AML-193 (cell line): ENCODE measurements at regions not wholly inside any gene's neighbourhood (a gene's known extent, or its start where the extent isn't known, plus 50 kb on each side); places are given as distances from the start of the nearest gene placed in this dataset.

Experiments used
- DNase-seq, 2 experiments: peaks; one replicate each; lab custom pipeline; 2025; lab: John Stamatoyannopoulos, UW

DNA sequence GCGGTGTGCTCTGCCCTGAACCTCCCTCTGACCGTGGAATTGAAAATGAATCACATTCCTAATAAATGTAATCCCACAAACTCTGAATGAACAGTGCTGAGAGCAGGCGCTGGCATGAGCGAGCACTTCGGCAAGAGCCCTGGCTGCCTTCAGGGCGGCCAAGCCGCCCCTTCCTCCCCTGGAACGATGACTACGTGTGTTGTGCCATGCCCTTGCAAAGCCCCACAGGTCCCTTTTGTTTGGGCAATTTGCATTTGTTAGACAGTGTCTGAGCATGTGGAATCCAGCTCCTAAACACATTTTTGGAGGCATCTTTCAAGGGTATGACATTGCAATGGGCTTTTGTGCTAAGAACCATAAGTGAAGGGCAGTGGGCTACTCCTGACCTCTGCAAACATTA, 95.6 kb upstream of the MKI67 start:
- no peak for DNase-seq

DNA sequence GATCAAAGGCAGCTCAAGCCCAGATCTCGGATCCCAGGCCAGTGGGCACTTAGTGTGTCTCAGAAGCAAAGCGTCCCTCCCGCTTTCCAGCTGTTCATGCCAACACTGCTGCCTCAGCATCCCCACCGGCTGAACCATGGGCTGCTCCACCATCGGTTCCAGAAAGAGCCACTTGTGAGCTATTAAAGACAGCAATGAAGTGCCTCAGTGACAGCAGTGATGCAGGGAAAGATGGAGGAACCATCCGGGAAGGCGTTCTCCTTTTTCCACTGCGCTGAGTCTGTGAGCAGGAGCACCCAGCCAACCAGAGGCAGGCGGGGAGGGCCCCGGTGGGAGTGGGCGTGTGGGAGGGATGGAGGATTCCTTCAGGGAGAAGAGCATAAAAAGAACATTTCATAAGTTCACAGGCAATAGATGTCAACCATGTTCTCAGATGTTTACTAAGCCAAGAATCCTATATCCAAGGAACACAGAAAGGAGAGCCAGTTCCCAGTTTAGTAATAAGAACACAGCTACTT, 96.2 kb upstream of the MKI67 start:
- DNase-seq: no peak

DNA sequence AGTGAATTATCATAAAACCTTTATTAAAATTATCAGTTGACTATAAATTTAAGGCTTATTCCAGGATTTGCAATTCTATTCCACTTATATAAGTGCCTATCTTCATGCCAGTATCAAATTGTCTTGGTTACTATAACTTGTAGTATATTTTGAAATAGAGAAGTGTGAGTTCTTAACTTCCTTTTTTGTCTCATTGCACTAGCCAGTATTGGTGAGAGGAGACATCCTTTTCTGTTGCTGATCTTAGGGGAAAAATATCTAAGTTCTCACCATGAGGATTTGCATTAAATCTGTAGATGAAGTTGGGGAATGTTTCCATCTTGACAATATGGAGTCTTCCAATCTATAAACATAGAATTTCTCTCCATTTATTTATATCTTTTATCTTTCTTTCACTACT, 104.2 kb upstream of the MKI67 start:
- peak; percentile 63 to 70 for DNase-seq

DNA sequence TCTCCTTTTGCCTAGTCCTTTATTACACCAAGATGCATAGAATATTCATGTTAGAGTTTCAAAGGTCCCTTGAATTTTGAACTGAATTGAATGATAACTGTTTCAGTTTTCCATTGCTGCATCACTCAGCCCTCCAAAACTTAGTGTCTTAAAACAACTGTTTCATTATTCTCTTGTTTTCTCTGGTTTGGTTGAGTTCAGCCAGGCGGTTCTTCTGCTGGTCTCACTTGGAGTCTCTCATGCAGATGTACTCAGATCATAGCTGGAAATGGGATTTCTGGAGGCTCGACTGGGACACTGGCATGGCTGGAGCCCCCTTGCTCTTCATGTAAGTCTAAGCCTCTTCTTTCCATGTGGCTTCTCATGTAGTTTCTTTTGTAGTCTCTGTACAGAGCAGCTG, 107.2 kb upstream of the MKI67 start:
- DNase-seq: no peak

DNA sequence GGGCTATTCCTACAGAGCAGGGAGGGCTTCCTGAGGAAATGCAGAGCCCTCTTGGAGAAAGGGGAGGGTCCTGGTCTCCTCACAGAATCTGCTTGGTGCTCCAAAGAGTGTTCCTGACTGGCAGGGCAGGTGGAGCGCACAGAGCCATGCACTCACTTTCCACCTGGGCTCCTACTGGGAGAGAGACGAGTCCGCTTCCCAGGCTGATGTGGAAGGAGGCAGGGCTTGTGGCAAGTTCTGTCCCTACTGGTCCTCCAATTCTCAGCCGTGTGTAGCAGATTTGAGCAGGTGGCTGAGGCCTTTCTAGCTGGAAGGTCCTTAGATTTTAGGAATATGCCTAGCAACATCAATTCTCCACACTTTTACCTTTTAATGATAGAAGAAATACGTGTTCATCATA, 111.5 kb upstream of the MKI67 start:
- no peak for DNase-seq

DNA sequence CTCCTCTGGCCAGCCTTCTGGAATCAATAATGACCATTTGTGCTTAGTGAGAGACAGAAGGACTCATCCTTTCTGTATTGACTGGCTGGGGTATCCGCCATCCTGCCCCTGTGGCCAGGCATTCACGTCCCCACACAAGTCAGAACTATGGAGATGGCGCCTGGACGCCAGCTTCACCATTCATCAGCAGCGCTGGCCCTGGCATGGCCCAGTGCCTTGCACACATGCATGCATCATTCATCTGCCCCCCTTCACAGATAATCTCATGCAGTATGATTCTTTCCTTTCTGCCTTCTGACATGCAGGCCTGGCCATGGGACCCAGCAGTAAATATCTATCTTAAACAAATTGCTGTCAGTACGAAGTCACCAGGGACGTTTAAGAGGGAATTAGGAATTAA, 114.8 kb upstream of the MKI67 start:
- DNase-seq: no peak

DNA sequence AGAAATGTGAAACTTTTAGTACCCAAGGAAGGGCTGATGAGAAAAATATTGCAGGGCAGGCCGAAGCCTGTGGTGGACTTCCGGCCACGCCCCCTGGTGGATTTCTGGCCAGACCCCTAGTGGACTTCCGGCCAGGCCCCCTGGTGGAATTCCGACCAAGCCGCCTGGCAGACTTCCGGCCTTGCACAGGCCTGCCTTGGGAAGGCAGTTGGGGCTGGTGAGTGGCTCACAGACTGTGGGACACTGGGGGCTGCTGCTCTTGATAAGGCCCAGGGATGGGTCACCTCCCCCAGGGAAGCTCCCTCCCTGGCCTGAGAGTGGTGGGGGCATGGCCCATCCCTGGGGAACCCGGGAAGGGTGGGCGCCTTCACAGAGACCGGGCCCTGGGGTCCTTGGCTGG, 116.4 kb upstream of the MKI67 start:
- no peak for DNase-seq

DNA sequence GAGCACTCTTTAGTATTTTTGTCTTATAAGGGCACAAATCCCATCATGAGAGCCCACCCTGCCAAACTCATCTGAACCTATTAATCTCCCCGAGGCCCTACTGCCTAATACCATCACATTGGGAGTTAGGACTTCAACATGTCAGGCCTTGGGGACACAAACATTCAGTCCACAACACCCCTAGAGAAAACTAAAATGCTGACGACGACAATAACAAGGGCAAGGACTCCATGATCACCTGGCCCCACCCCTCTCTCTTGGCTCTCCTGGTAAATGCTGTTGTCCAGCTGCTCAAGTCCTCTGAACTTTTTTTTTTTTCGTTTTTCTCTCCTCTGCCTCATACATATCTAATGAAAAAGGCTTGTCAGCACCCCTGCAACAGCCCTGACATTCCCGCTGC, 118.8 kb upstream of the MKI67 start:
- DNase-seq: no peak

DNA sequence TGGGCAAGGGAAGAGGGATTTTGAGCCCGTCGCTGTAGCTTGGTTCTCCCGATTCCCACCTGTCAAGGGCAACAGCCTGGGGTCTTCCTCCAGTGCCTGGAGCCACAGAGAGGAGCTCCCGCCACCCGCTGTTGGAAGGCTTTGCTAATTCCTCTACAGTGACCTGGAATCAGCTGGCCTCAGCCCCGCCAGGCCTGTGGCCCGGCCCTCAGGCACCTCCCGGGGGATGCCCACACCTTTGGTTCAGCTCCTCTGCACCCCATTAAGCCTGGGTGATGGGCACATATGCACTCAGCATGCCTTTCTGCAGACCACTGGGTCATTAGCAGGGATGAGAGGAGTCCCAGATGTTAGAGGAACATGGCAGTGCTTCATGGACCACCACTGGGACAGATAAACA, 121.4 kb upstream of the MKI67 start:
- DNase-seq: no peak

DNA sequence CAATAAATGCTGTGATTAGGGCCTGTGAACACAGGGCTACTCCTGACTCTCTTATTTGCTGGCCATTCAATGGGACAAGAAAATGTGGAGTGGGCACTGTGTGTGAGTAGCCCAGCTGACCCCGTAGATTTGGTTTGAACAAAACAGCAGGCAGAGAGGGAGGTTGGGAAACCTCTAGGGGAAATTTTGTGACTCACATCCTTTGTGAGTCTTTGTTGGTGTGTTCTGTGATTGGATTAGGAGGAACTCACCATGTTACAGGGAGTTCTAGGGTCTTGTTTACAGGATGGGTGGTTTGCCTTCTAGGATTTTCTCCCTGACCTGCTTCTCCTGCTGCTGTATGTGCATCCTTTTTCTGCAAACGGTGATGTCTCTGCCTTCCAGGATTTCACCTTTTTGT, 128.3 kb upstream of the MKI67 start:
- no peak for DNase-seq

DNA sequence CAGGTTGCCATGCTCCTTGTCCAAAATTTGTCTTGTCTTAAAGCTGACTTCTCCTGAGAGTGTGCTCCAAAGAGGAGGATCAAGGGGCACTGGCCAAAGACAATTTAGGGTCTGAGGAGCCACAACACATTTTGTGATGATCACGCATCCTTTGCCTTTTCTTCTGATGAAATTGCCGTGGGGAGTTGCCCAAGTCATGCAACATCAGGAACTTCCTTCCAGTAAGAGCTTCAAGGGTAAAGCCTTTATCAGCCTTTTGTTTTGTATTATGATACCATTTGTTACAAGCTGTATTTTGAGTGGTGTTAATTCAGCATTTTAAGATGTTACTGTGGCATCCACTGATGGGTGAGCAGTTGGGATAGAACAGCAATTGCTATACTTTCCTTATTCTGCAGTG, 131.2 kb upstream of the MKI67 start:
- DNase-seq: peak; percentile 58 to 67

DNA sequence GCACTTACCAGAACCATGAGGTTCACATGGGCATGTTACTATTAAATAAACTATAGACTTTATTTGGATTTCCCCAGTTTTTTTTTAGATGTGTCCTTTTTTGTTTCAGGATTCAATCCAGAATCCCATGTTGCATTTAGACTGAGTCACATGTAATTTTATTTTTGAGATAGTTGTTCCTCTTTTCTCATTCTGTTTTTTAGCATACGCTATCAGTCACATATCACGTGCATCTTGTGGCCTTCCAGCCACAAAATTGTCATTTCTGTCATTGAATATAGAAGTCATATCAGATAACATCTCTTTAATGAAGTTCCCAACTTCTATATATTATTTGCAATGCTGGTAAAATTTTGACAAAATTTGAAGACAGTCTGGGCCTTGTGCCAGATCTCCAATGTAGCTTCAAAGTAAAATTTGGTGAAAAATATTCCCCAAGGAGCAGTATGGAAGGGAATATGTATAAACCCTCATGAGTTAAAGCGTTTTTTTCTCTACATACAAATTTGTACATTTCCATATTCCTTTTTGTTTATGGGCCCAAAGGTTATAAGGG, 132.3 kb upstream of the MKI67 start:
- peak; percentile 34 to 59 for DNase-seq

DNA sequence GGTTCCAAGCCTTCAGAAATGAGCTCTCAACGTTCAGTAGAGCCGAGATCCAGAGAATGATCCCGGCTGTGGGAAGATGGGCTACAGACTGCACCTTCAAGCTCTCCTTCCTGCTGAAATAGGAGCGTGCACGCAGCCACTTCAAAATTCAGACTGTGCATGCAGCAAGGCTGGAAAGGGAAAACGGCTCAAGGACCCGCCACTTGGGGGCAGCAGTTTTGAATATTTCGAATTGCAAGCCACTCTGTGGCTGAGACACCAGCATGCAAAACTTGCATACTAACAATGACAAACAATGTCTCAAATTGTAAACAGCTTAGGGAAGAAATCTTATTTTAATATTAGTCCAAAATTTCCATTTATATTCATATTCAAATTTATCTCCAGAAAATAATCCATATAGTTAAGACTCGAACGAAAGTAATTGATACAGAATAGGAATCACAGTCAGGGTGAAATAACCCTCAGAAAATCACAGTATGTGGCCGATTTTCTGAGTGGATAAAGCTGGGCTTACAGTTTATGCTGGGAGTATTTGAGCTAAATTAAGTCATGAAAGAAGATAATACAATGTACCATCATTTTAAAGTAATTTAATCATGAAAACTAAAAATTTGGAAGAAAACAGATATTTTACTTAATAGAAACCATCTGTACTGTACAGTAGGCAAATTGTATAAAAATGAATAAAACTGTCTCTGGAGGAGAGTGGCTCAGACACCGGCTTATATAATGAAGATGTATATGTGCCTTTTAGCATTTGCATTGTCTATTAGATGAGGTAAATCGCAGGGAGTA, 137.9 kb upstream of the MKI67 start:
- DNase-seq: peak; percentile 47 to 54

DNA sequence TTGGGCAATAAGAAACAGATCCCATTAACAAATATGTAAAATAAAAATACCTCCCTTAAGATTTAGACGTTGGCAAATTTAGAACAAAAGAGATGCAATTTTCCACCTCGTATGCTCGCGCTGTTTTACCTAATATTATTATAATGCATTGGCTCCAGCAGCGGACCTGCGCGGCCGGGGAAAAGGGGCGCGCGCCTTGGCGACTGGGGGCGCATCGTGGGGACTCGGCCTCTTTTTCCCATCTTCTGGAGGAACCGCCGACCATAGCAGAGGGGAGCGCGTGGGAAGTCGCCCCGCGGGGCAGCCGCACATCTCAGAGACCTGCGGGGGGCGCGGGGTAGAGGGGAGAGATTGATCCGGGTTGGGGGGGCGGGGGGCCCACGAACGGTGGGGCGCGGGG, 139.4 kb upstream of the MKI67 start:
- DNase-seq: no peak

DNA sequence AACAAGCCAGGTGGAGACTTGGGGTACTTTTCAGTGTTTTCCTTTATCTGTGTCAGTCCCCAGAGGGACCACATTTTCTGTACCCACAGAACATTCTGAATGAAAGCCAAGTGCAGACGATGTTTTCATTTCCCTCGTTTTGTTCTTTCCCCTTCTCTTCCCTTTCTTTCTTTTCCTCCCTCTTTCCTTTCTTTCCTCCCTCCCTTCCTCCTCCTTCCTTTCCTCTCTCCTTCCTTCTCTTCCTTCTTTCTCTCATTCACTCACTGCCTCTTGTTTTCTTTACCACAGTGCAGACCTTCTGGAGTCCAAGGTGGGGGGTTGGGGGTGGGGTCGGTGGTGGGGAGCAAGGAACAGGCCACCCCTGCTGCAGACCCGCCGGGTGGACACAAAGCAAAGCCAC, 141.4 kb upstream of the MKI67 start:
- no peak for DNase-seq

DNA sequence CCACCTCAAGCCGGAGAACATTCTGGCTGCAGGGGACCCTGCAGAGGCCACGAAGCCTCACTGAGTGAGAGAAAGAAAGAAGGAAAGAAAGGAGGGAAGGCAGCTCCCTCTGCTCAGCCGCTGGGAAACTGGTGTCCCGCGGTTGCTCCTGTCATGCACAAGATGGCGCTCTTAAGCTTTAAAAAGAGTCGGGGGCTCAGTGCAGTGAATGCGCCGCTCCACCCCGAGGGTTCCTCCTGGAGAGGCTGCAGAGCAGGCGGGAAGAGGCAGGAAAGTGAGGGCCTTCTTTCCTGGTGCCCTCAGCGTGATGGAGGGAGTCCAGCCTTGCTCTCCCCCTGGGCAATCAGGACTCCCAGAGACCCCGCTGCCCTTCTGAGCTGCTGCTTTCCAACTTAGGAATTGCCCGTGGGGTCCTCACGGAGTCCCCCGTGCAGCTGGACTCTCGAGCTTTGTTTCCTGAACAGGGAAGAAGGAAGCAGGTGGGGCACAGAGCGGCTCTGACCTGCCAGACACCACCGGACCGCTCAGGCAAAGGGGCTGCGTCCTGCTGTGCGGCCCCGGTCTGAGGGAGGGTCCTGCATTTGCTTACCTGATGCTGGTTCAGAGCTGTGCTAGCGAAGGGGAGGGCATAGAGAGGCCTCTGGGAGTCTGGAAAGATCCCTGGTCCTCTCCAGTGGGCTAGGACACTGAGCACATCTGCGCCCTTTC, 141.9 kb upstream of the MKI67 start:
- peak; percentile 31 to 35 for DNase-seq

DNA sequence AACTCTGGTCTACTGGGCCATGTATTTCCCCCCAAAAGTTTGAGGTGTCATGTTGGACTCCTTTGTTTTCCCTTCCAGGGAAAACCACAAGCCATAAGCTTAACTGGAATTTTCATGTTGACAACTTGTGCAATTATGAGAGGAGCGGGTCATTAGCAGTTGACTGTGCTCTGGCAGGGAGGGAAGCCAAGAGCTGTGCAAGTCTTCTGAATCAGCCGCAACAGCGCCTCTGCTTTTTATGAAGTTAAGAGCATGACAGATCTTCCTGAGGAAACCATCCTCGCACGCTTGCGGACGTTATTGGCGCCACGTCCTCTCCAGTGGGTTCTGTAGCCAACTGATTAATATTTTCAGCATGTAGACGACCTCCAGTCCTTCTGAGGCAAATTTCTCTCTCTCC, 148.7 kb upstream of the MKI67 start:
- DNase-seq: peak; percentile 29 to 40

DNA sequence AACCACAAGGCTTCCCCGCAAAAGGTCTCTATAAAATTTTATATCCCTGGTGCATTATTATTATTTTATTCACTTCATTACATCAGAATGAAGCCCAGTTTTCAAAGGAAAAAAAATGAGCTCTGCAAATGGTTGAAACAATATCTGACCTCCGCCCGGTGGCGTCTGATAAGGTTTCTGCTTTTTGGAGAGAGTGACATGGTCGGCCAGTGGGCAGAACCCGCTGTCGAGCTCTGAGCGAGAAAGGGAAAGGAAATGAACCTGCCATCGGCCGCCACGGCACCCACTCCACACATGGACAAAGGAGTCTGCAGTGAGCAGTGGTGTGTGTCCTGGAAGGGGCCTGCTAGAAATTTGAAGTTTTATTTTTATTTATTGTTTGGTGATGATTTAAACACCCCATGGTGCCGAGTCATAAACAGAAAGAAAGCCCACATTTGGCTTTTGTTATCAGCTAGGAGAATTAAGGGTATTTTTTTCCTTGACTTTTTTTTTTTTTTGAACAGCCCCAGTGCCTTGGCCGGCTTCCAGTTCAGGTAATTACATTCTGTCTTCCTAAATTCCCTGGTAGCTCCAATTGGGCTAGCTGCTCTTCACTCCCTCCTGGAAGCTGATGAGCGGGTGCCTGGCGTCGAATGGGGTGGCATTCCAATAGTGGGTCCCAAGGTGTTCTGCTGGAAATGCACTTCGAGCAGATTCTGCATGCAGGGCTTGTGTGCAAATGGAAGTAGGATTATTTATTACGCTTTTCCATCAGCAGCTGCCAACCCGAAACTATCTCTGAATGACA, 149.4 kb upstream of the MKI67 start:
- no peak for DNase-seq

DNA sequence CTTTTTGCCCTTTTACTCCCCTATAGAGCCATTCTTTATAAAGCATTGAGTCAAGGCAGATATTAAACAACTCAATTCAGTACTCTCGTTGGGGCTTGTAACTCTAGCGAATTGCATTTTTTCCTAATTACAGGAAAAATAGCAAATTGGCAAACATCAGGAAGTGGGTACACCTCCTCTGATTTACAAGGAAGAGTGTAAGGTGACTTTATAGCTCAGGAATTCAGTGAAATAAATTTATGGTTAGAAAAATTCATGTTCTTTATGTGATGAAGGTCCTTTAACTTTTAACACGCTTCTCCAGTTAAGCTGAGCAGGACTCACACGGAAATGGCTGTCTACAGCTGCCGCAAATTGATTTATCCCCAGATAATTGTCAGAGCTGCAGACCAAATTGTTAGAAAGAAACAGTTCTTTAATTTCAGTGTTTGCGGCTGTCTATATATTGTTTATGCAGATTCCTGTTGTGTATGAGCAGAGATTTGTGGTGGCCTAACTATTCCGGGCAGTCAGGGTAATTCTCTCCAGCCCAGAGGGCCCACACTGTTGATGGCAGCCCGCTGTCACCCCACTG, 151.1 kb upstream of the MKI67 start:
- no peak for DNase-seq

DNA sequence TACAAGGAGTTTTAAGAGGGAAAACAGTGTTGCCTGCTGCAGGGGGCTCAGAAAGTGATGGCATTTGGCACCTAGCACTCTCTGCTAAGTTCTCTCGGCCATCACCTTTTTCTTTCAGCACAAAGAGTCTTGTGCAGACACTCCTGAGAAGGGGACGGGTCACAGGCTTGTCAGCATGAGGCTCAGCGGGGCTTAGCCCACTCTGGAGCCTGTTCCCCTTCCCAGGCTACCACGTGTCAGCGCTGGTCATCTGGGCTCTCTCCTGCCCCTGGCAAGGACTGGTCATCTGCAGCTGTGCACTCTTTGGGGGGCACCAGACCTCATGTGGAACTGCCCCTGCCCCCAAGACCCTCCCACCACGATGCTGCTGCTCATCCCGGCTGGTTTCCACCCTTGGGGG, 152.1 kb upstream of the MKI67 start:
- DNase-seq: no peak

DNA sequence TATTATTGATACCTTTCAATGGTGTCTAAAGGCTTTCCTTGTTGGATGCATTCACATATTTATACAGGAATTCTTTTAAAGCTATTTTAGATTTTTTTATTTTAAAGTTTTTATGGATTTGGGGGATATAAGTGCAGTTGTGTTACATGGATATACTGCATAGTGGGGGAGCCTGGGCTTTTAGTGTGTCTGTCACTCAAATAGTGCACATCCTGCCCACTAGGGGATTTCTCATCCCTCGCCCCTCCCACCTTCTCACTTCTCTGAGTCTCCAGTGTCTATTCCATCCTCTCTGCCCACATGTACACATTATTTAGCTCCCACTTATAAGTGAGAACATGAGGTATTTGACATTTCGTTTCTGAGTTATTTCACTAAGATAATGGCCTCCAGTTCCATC, 154.0 kb upstream of the MKI67 start:
- no peak for DNase-seq

DNA sequence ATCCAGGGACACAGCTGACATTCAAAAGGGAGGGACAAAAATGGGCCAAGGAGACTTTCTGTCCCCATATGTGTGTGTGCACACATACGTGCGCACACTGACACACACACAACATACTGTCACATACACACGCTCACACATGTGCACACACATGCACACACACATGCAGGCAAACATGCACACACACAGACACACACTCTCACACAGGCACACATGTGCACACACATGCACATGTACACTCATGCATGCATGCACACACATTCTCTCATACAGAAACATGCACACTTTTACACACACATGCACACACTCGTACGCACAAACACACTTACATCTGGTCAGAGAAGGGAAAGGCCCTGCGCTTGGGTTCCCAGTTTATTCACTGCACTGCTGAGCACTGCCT, 155.1 kb upstream of the MKI67 start:
- no peak for DNase-seq
